HEK293T (cell line): ENCODE measurements at regions not wholly inside any gene's neighbourhood (a gene's known extent, or its start where the extent isn't known, plus 50 kb on each side); places are given as distances from the start of the nearest gene placed in this dataset.

Experiments
- CTCF ChIA-PET: fragments of 350-600 bp; formaldehyde crosslinking; extraction: SDS; loops from one replicate; lab custom pipeline; 2021; ENCODE audit warnings: antibody characterized with exemption, inconsistent platforms; lab: Yijun Ruan, JAX
- POLR2A ChIA-PET: fragments of 350-600 bp; formaldehyde crosslinking; extraction: SDS; loops from one replicate; lab custom pipeline; 2020; ENCODE audit warnings: antibody characterized with exemption, inconsistent platforms; lab: Yijun Ruan, JAX
- DNase-seq: peaks from one replicate; pipeline ENCODE4 v3.0.0; 2012; ENCODE audit warnings: mixed read lengths; ENCODE audit errors: extremely low spot score
- ARNT ChIP-seq: fragments of 450-650 bp; IDR thresholded peaks from 2 replicates; pipeline ENCODE4 v1.6.1; 2017; ENCODE audit warnings: mild to moderate bottlenecking
- BHLHE40 ChIP-seq: fragments of 450-650 bp; IDR thresholded peaks from 2 replicates; pipeline ENCODE4 v1.6.1; 2016; ENCODE audit warnings: mild to moderate bottlenecking, moderate library complexity, borderline replicate concordance
- CTBP1 ChIP-seq: fragments of 450-650 bp; IDR thresholded peaks from 2 replicates; pipeline ENCODE4 v1.6.1; 2016; ENCODE audit warnings: borderline replicate concordance
- ELF4 ChIP-seq: fragments of 450-650 bp; IDR thresholded peaks from 2 replicates; pipeline ENCODE4 v1.6.1; 2017; ENCODE audit warnings: antibody characterized with exemption
- FOXA1 ChIP-seq: fragments of 450-650 bp; IDR thresholded peaks from 2 replicates; pipeline ENCODE4 v1.6.1; 2016; ENCODE audit warnings: mild to moderate bottlenecking
- FOXK2 ChIP-seq: fragments of 450-650 bp; IDR thresholded peaks from 2 replicates; pipeline ENCODE4 v1.6.1; 2016; ENCODE audit warnings: mild to moderate bottlenecking
- FOXM1 ChIP-seq: fragments of 450-650 bp; IDR thresholded peaks from 2 replicates; pipeline ENCODE4 v1.6.1; 2017; ENCODE audit warnings: mild to moderate bottlenecking, borderline replicate concordance
- HDGF ChIP-seq: fragments of 450-650 bp; IDR thresholded peaks from 2 replicates; pipeline ENCODE4 v1.6.1; 2017; ENCODE audit warnings: antibody characterized with exemption, borderline replicate concordance
- L3MBTL2 ChIP-seq: fragments of 450-650 bp; conservative IDR thresholded peaks from 2 replicates; pipeline ENCODE4 v1.6.1; 2016; ENCODE audit warnings: mild to moderate bottlenecking
- LEF1 ChIP-seq: fragments of 450-650 bp; IDR thresholded peaks from 2 replicates; pipeline ENCODE4 v1.6.1; 2017; ENCODE audit warnings: mild to moderate bottlenecking, borderline replicate concordance
- NFRKB ChIP-seq: fragments of 450-650 bp; IDR thresholded peaks from 2 replicates; pipeline ENCODE4 v1.6.1; 2016; ENCODE audit warnings: mild to moderate bottlenecking, moderate library complexity
- SP1 ChIP-seq: fragments of 450-650 bp; IDR thresholded peaks from 2 replicates; pipeline ENCODE4 v1.6.1; 2017
- SUZ12 ChIP-seq: fragments of 450-650 bp; IDR thresholded peaks from 2 replicates; pipeline ENCODE4 v1.6.1; 2016; ENCODE audit warnings: mild to moderate bottlenecking
- TARDBP ChIP-seq: fragments of 450-650 bp; IDR thresholded peaks from 2 replicates; pipeline ENCODE4 v1.6.1; 2016
- ZNF384 ChIP-seq: fragments of 450-650 bp; IDR thresholded peaks from 2 replicates; pipeline ENCODE4 v1.6.1; 2016
- TF ChIP-seq, protein P1 (sequence below): fragments of 450-650 bp; IDR thresholded peaks from 2 replicates; pipeline ENCODE4 v1.6.1; 2016

GRCh38 chrX:37942170-37942569 is 64.2 kb upstream of the SYTL5 start:
- CTCF ChIA-PET, result no interaction called here
- no peak for TF ChIP-seq TARDBP
- TF ChIP-seq SP1, result no peak
- TF ChIP-seq, protein P1, sequence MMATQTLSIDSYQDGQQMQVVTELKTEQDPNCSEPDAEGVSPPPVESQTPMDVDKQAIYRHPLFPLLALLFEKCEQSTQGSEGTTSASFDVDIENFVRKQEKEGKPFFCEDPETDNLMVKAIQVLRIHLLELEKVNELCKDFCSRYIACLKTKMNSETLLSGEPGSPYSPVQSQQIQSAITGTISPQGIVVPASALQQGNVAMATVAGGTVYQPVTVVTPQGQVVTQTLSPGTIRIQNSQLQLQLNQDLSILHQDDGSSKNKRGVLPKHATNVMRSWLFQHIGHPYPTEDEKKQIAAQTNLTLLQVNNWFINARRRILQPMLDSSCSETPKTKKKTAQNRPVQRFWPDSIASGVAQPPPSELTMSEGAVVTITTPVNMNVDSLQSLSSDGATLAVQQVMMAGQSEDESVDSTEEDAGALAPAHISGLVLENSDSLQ, result no peak
- TF ChIP-seq HDGF, result no peak
- no peak for TF ChIP-seq FOXK2
- no peak for TF ChIP-seq BHLHE40
- no peak for TF ChIP-seq CTBP1
- TF ChIP-seq ZNF384, result no peak
- no peak for TF ChIP-seq FOXA1
- POLR2A ChIA-PET, result no interaction called here
- DNase-seq, result no peak

DNA sequence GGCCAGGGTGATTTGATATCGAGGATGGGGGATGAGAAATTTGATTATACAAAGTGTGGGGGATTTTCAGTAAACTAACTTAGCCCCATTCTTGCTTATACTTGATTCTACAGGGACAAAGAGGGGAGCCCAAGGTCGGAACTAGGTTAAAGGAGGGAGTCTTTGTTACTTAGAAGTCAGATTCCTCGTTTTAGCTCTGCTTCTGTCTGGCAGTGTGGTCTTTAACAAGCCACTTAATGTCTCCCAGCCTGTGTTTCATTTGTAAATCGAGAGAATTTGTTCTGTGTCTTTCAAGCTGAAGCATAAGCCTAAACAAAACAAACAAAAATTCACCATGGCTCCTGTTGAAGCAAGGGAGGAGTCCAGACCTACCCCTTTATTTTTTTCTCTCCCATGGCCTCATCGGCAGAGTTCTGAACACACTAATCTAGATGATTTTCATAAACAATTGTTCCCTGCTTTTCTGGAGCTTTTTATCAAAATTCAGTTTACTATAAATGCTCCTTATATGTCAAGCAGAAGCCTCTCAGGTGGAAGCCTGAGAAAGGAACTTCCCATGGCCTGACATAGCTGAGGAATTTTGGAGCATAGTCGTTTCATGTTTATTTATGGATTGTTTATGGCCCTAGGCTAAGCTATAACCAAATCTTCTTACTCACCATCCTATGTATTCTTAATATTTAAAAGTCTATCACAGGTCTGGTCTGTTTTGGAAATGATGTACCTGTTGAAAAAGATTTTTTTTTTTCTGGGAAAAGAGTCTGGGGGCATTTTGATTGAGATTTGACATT is 62.6 kb upstream of the SYTL5 start:
- CTCF ChIA-PET, result interaction anchor here (0.6 kb wide), 1 partner anchor 109 kb away, joined by 4 read pairs; no protein-coding TSS in a partner anchor
- POLR2A ChIA-PET, result no interaction called here
- no peak for DNase-seq

DNA sequence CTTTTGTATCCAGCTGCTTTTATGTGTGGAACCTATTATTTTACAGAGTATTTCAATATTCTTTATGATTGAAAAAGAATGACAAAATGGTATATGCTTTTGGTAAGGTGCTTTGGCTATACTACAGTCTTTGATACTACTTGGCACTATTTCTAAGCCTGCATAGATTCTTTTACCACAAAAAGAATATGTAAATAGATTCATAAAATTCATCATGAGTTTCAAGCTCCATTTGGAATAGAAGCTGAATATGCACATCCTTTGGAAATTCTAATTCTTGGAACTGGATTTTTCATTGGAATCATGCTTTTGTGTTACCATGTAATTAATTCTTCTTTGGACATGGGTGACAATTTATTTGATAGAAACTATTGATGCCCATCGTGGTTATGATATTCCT is 60.2 kb upstream of the SYTL5 start:
- CTCF ChIA-PET, result no interaction called here
- no peak for TF ChIP-seq FOXK2
- no peak for DNase-seq
- POLR2A ChIA-PET, result no interaction called here

More for the DNA sequence above, 62.6 kb upstream of the SYTL5 start:
- no peak for TF ChIP-seq LEF1
- TF ChIP-seq SUZ12, result no peak

DNA sequence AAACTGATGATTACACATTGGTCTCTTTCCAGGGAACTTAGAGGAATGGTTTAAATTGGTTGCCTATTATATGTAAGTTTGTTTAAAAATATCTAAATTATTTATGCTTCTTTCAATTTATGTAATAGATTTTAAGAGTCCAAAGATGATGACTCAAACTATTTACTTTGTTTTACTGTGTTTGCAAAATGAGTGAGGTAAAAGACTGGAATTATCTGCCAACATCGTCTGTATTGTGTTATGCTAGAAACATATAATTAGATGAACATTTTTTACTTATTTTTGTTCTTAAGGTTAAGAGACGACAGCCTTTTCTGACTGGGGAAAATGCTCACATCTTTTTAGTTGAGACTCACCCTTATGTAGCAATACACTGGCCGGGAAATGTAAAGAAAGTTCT is 51.1 kb upstream of the SYTL5 start:
- POLR2A ChIA-PET, result no interaction called here
- TF ChIP-seq LEF1 (no peak), FOXK2 (no peak), SP1 (no peak), ARNT (no peak)
- CTCF ChIA-PET, result interaction anchor here (0.6 kb wide), 1 partner anchor 1262 kb away, joined by 5 read pairs; no protein-coding TSS in a partner anchor
- DNase-seq, result no peak

GRCh38 chrX:37956223-37956622 is 50.1 kb upstream of the SYTL5 start:
- ChIA-PET POLR2A (no interaction called here), CTCF (interaction anchor here (0.6 kb wide), 1 partner anchor 1261 kb away, joined by 5 read pairs; no protein-coding TSS in a partner anchor)
- TF ChIP-seq BHLHE40, result no peak
- TF ChIP-seq NFRKB, result no peak
- no peak for TF ChIP-seq FOXM1
- TF ChIP-seq, protein P1, result no peak
- TF ChIP-seq ELF4, result no peak
- no peak for TF ChIP-seq ARNT
- TF ChIP-seq CTBP1, result no peak
- TF ChIP-seq SP1, result no peak
- no peak for TF ChIP-seq L3MBTL2
- TF ChIP-seq HDGF, result no peak
- no peak for TF ChIP-seq SUZ12
- no peak for TF ChIP-seq LEF1
- TF ChIP-seq FOXK2, result no peak
- TF ChIP-seq FOXA1, result no peak
- no peak for DNase-seq
